PC-9 (cell line): ENCODE measurements at regions not wholly inside any gene's neighbourhood (a gene's known extent, or its start where the extent isn't known, plus 50 kb on each side); places are given as distances from the start of the nearest gene placed in this dataset.

Source experiments
- BruUV-seq: library from RNA; stranded (reverse); fragments of 400-500 nt; replicated peaks from 2 replicates; lab custom pipeline; 2021; lab: Mats Ljungman, UMichigan
- CTCF ChIA-PET: fragments of 300-600 bp; sonication (Branson Sonifier 250); formaldehyde crosslinking; loops from one replicate; lab custom pipeline; 2022; ENCODE audit warnings: antibody characterized with exemption; lab: Charles Lee
- POLR2A ChIA-PET: fragments of 300-600 bp; sonication (Branson Sonifier 250); formaldehyde crosslinking; loops from one replicate; lab custom pipeline; 2022; ENCODE audit warnings: antibody characterized with exemption; ENCODE audit not compliant: unreplicated experiment; lab: Charles Lee
- DNase-seq, 2 experiments: peaks; one replicate each; pipeline versions ENCODE4 v3.0.0 to v3.0.0-alpha.2; 2015 to 2022; ENCODE audit warnings: mixed read lengths in 1 of 2
- H2AFZ ChIP-seq: fragments of 200-600 bp; sonication (generic); 2 replicates; pipeline ENCODE4 v1.8.1; 2017; ENCODE audit warnings: antibody characterized with exemption
- H3F3A ChIP-seq: fragments of 200-600 bp; sonication (generic); 2 replicates; pipeline ENCODE4 v1.8.1; 2017; ENCODE audit warnings: antibody characterized with exemption, mild to moderate bottlenecking, low read depth; ENCODE audit not compliant: insufficient read depth
- H3K27ac ChIP-seq: fragments of 200-600 bp; sonication (generic); 2 replicates; pipeline ENCODE4 v1.6.1; 2016; ENCODE audit warnings: mixed run types
- H3K27me3 ChIP-seq: fragments of 200-600 bp; sonication (generic); 2 replicates; pipeline ENCODE4 v1.6.1; 2016; ENCODE audit warnings: low read depth, mixed run types; ENCODE audit not compliant: insufficient read depth
- H3K36me3 ChIP-seq: fragments of 200-600 bp; sonication (generic); 2 replicates; pipeline ENCODE4 v1.6.1; 2016; ENCODE audit warnings: low read depth, mixed run types
- H3K4me1 ChIP-seq: fragments of 200-600 bp; sonication (generic); replicated peaks from 2 replicates; pipeline ENCODE4 v1.6.1; 2016; ENCODE audit warnings: mixed run types; ENCODE audit not compliant: insufficient read depth
- H3K4me2 ChIP-seq: fragments of 200-600 bp; sonication (generic); 2 replicates; pipeline ENCODE4 v1.6.1; 2017; ENCODE audit warnings: mixed run types
- H3K4me3 ChIP-seq: fragments of 200-600 bp; sonication (generic); 2 replicates; pipeline ENCODE4 v1.6.1; 2016; ENCODE audit warnings: mixed run types
- H3K79me2 ChIP-seq: fragments of 200-600 bp; sonication (generic); 2 replicates; pipeline ENCODE4 v1.6.1; 2017; ENCODE audit warnings: low read depth, mixed run types
- H3K9me2 ChIP-seq: fragments of 200-600 bp; sonication (generic); 2 replicates; pipeline ENCODE4 v1.8.1; 2017; ENCODE audit warnings: mild to moderate bottlenecking; ENCODE audit not compliant: insufficient read depth
- H3K9me3 ChIP-seq: fragments of 200-600 bp; sonication (generic); 2 replicates; pipeline ENCODE4 v1.8.1; 2016; ENCODE audit warnings: low read depth; ENCODE audit not compliant: insufficient read depth
- H4K20me1 ChIP-seq: fragments of 200-600 bp; sonication (generic); 2 replicates; pipeline ENCODE4 v1.8.1; 2017; ENCODE audit not compliant: insufficient read depth
- CTCF ChIP-seq: fragments of 200-600 bp; sonication (generic); conservative IDR thresholded peaks from 2 replicates; pipeline ENCODE4 v1.6.1; 2017; ENCODE audit warnings: mixed run types, antibody characterized with exemption, mild to moderate bottlenecking, moderate library complexity
- EZH2 ChIP-seq: fragments of 200-600 bp; sonication (generic); IDR thresholded peaks from 2 replicates; pipeline ENCODE4 v1.8.0; 2017; ENCODE audit warnings: antibody characterized with exemption, low read depth
- intact Hi-C: fragments of 100-400 bp; cut with micrococcal nuclease; formaldehyde crosslinking; loops from one replicate; pipeline ENCODE4 v1.10.0; 2022; ENCODE audit not compliant: unreplicated experiment

DNA sequence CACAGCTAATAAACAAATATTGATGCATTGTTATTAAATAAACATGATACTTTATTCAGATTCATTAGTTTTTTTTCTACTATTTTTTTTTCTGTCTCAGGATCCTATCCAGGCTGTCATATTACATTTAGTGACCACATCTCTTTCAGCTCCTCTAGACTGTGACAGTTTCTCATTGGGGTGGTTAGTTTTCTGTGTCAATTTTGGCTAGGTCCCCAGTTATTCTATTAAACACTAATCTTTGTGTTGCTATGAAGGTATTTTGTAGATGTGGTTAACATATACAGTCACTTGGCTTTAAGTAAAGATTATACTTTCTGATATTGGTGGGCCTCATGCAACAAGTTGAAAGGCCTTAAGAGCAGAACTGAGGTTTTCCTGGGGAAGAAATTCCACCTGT, 563.0 kb downstream of the LRRC70 start:
- Histone ChIP-seq H3K9me3 (no peaks in the 10 kb centered on the region), H4K20me1 (no peaks in the 10 kb centered on the region), H3K4me3 (no peak overlapping the region), H3K79me2 (no peaks in the 10 kb centered on the region), H3K27ac (no peak overlapping the region), H3K27me3 (no peaks in the 10 kb centered on the region), H3K9me2 (no peaks in the 10 kb centered on the region), H2AFZ (no peak overlapping the region), H3F3A (no peaks in the 10 kb centered on the region), H3K36me3 (no peaks in the 10 kb centered on the region), H3K4me1 (no peaks in the 10 kb centered on the region), H3K4me2 (no peak overlapping the region)
- POLR2A ChIA-PET: no interaction called here
- DNase-seq: no peak
- TF ChIP-seq EZH2 (no peak), CTCF (no peak)
- CTCF ChIA-PET: no interaction called here
- BruUV-seq: no TSS peak
- intact Hi-C loops: no loop called here

- no TSS peak for BruUV-seq
- POLR2A ChIA-PET: no interaction called here
- H3K27me3 ChIP-seq: peaks cover 4% of the 10 kb centered on the region; the same call in 1 of the 2 replicates
- no peaks in the 10 kb centered on the region for H4K20me1 ChIP-seq
- TF ChIP-seq CTCF (no peak), EZH2 (no peak)
- CTCF ChIA-PET: no interaction called here
- DNase-seq: no peak
- no peak overlapping the region for H3K4me3 ChIP-seq
- H3F3A ChIP-seq: no peaks in the 10 kb centered on the region
- H2AFZ ChIP-seq: no peak overlapping the region
- H3K27ac ChIP-seq: no peak overlapping the region
- no peaks in the 10 kb centered on the region for H3K36me3 ChIP-seq
- intact Hi-C loops: no loop called here
- no peaks in the 10 kb centered on the region for H3K9me3 ChIP-seq
- H3K4me2 ChIP-seq: no peak overlapping the region
- no peaks in the 10 kb centered on the region for H3K9me2 ChIP-seq
- H3K4me1 ChIP-seq: no peaks in the 10 kb centered on the region
- H3K79me2 ChIP-seq: no peaks in the 10 kb centered on the region
These were observed 556.7 kb downstream of the LRRC70 start for GRCh38 chr5:63135291-63135690.

DNA sequence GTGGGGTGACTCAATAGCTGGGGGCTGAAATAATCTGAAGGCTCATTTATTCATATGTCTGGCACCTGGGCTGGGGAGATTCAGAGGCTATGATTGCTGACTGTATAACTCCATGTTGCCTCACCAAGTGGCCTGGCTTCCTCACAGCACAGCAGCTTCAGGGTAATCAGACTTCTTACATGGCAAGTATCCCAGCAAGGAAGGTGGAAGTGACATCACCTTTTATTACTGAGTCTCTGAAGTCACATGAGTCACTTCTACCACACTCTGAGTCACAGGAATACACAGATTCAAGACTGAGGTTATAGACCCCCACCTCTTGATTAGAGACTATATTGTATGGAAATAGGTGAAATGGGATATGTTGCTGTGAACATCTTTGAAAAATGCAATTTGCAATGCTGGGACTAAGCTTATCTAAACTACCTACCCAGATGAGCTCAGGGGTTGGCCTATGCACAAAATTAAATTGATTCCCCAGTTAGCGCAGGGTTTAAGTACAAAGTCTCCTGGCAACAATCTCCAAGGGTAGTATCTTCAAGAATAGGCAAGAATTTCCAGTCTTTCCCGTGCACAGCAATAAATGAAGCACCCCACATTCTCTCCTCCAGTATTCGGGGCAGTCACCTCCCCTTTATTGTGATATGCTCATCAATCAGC, 553.1 kb downstream of the LRRC70 start:
- no peaks in the 10 kb centered on the region for H4K20me1 ChIP-seq
- CTCF ChIA-PET: no interaction called here
- BruUV-seq: no TSS peak
- intact Hi-C loops: no loop called here
- H3K27ac ChIP-seq: no peak overlapping the region
- H3K36me3 ChIP-seq: no peaks in the 10 kb centered on the region
- no peaks in the 10 kb centered on the region for H3K9me3 ChIP-seq
- H2AFZ ChIP-seq: no peak overlapping the region
- H3K4me1 ChIP-seq: no peaks in the 10 kb centered on the region
- no peak overlapping the region for H3K4me2 ChIP-seq
- no peak overlapping the region for H3K4me3 ChIP-seq
- H3K79me2 ChIP-seq: no peaks in the 10 kb centered on the region
- H3K27me3 ChIP-seq: peaks cover 4% of the 10 kb centered on the region; the same call in 1 of the 2 replicates
- H3F3A ChIP-seq: no peaks in the 10 kb centered on the region
- no peak for TF ChIP-seq EZH2
- no peak for TF ChIP-seq CTCF
- POLR2A ChIA-PET: no interaction called here
- no peak for DNase-seq
- no peaks in the 10 kb centered on the region for H3K9me2 ChIP-seq
